ENCODE measurements at regions not wholly inside any gene's neighbourhood (a gene's known extent, or its start where the extent isn't known, plus 50 kb on each side); places are given as distances from the start of the nearest gene placed in this dataset.

GRCh38 chr1:5253036-5253435 is 598.6 kb downstream of the AJAP1 start:
- no peak for TF ChIP-seq POLR2A (IDR thresholded peaks at IDR 0.05)
- TF ChIP-seq, protein P1, sequence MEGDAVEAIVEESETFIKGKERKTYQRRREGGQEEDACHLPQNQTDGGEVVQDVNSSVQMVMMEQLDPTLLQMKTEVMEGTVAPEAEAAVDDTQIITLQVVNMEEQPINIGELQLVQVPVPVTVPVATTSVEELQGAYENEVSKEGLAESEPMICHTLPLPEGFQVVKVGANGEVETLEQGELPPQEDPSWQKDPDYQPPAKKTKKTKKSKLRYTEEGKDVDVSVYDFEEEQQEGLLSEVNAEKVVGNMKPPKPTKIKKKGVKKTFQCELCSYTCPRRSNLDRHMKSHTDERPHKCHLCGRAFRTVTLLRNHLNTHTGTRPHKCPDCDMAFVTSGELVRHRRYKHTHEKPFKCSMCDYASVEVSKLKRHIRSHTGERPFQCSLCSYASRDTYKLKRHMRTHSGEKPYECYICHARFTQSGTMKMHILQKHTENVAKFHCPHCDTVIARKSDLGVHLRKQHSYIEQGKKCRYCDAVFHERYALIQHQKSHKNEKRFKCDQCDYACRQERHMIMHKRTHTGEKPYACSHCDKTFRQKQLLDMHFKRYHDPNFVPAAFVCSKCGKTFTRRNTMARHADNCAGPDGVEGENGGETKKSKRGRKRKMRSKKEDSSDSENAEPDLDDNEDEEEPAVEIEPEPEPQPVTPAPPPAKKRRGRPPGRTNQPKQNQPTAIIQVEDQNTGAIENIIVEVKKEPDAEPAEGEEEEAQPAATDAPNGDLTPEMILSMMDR (IDR thresholded peaks at IDR 0.05) = no peak

Measured in right lobe of liver (tissue), 4 donors.